GM18951 (cell line): ENCODE measurements at regions not wholly inside any gene's neighbourhood (a gene's known extent, or its start where the extent isn't known, plus 50 kb on each side); places are given as distances from the start of the nearest gene placed in this dataset.

Experiments used
- POLR2A ChIP-seq: IDR thresholded peaks from 4 replicates; pipeline ENCODE4 v1.6.1; 2011; ENCODE audit warnings: mild to moderate bottlenecking; ENCODE audit not compliant: insufficient read length, insufficient read depth; ENCODE audit errors: extremely low read depth
- in situ Hi-C: fragments of 300-500 bp; cut with MboI; formaldehyde crosslinking; loops from one replicate; pipeline ENCODE4 v1.12.0; 2022; ENCODE audit warnings: low sequenced_read_pairs, mixed read lengths, inconsistent platforms; ENCODE audit not compliant: unreplicated experiment

- TF ChIP-seq POLR2A, result no peak
- in situ Hi-C loops, result no loop called here
Observed at GRCh38 chr6:164887660-164888059, 421.7 kb downstream of the C6orf118 start.

- no peak for TF ChIP-seq POLR2A
- in situ Hi-C loops, result no loop called here
Observed at GRCh38 chr6:164882236-164882635, 427.2 kb downstream of the C6orf118 start.

GRCh38 chr6:164871783-164872182 lies 437.6 kb downstream of the C6orf118 start:
- in situ Hi-C loops, result no loop called here
- no peak for TF ChIP-seq POLR2A

- in situ Hi-C loops, result no loop called here
- no peak for TF ChIP-seq POLR2A
Observed at GRCh38 chr6:164870164-164870563, 439.2 kb downstream of the C6orf118 start.

- no peak for TF ChIP-seq POLR2A
- in situ Hi-C loops, result no loop called here
Observed at GRCh38 chr6:164861967-164862366, 447.4 kb downstream of the C6orf118 start.

GRCh38 chr6:164859816-164860215 lies 449.6 kb downstream of the C6orf118 start:
- TF ChIP-seq POLR2A, result no peak
- in situ Hi-C loops, result no loop called here

GRCh38 chr6:164856138-164856537 lies 453.3 kb downstream of the C6orf118 start:
- TF ChIP-seq POLR2A, result no peak
- in situ Hi-C loops, result no loop called here

- TF ChIP-seq POLR2A, result no peak
- in situ Hi-C loops, result no loop called here
Observed at GRCh38 chr6:164855281-164855680, 454.1 kb downstream of the C6orf118 start.

GRCh38 chr6:164854526-164854925 lies 454.9 kb downstream of the C6orf118 start:
- in situ Hi-C loops, result no loop called here
- no peak for TF ChIP-seq POLR2A

- no peak for TF ChIP-seq POLR2A
- in situ Hi-C loops, result no loop called here
Observed at GRCh38 chr6:164845773-164846172, 463.6 kb downstream of the C6orf118 start.

GRCh38 chr6:164842085-164842484 lies 467.3 kb downstream of the C6orf118 start:
- no peak for TF ChIP-seq POLR2A
- in situ Hi-C loops, result no loop called here

- TF ChIP-seq POLR2A, result no peak
- in situ Hi-C loops, result no loop called here
Observed at GRCh38 chr6:164838068-164838615, 471.3 kb downstream of the C6orf118 start.

GRCh38 chr6:164836486-164836885 lies 472.9 kb downstream of the C6orf118 start:
- no peak for TF ChIP-seq POLR2A
- in situ Hi-C loops, result no loop called here

GRCh38 chr6:164832410-164832809 lies 477.0 kb downstream of the C6orf118 start:
- in situ Hi-C loops, result no loop called here
- no peak for TF ChIP-seq POLR2A

GRCh38 chr6:164827537-164827936 lies 481.9 kb downstream of the C6orf118 start:
- in situ Hi-C loops, result no loop called here

More at GRCh38 chr6:164827537-164827936, 481.9 kb downstream of the C6orf118 start:
- no peak for TF ChIP-seq POLR2A
